ENCODE measurements at regions not wholly inside any gene's neighbourhood (a gene's known extent, or its start where the extent isn't known, plus 50 kb on each side); places are given as distances from the start of the nearest gene placed in this dataset.
"Not testable (repeated sequence)": the region's sequence is repeated elsewhere in the genome, so short reads cannot be mapped to it uniquely, and the experiment has no call there.

GRCh38 chr2:131661884-131662535 is 134.3 kb downstream of the CCDC74A start:
- H3K36me3 ChIP-seq (ENCODE audit: control insufficient read depth in 2 of 4, insufficient read depth in 4 of 4, low read length in 3 of 4); H3K9ac ChIP-seq (replicated peaks in 1 of 4; ENCODE audit: extremely low read depth in 1 of 4, low read depth in 3 of 4, low read length in 3 of 4); H3K4ac ChIP-seq (replicated peaks; ENCODE audit: insufficient read length, low read depth, low read length); H4K8ac ChIP-seq (ENCODE audit: extremely low read depth, insufficient read depth, low read length); H3K4me3 ChIP-seq (ENCODE audit: extremely low read depth in 1 of 4, insufficient read depth in 2 of 4, low read depth in 3 of 4, low read length in 4 of 4); POLR2A ChIA-PET (ENCODE audit: partially characterized antibody); H2BK5ac ChIP-seq (ENCODE audit: low read depth, low read length); H3K23ac ChIP-seq (ENCODE audit: insufficient read length); H3K4me1 ChIP-seq (replicated peaks in 1 of 4; ENCODE audit: control insufficient read depth in 3 of 4, insufficient read depth in 4 of 4, low read length in 3 of 4); H2AFZ ChIP-seq (ENCODE audit: low read length); H4K20me1 ChIP-seq (replicated peaks in 1 of 2; ENCODE audit: control insufficient read depth in 1 of 2, insufficient read depth in 2 of 2, low read length in 2 of 2); H2BK12ac ChIP-seq (ENCODE audit: low read depth, low read length); H3K4me2 ChIP-seq (ENCODE audit: insufficient read depth in 1 of 2, low read depth in 2 of 2, low read length in 2 of 2); DNase-seq (ENCODE audit: low read depth in 1 of 2, low spot score in 2 of 2); H4K91ac ChIP-seq (replicated peaks; ENCODE audit: insufficient read length, low read length); H3K27me3 ChIP-seq (replicated peaks in 1 of 4; ENCODE audit: control insufficient read depth in 3 of 4, extremely low read depth in 1 of 4, insufficient read depth in 3 of 4, low read length in 3 of 4); H2BK15ac ChIP-seq (ENCODE audit: low read length); H3K27ac ChIP-seq (ENCODE audit: low read depth, low read length); H3K23me2 ChIP-seq (ENCODE audit: low read depth, low read length); H4K5ac ChIP-seq (ENCODE audit: insufficient read length, low read depth, low read length); H3K56ac ChIP-seq (replicated peaks; ENCODE audit: insufficient read length, low read depth, low read length); H3K79me2 ChIP-seq (ENCODE audit: control insufficient read depth in 1 of 2, insufficient read depth in 2 of 2, low read length in 2 of 2); H3K14ac ChIP-seq (ENCODE audit: insufficient read length); H2AK5ac ChIP-seq (ENCODE audit: low read depth, low read length); H3K79me1 ChIP-seq (ENCODE audit: low read depth, low read length); H3K18ac ChIP-seq (ENCODE audit: extremely low read depth, low read length); FAIRE-seq; H2BK120ac ChIP-seq (replicated peaks; ENCODE audit: low read depth, low read length); H2BK20ac ChIP-seq (ENCODE audit: low read length): not testable (repeated sequence)
- peaks cover 0 to 20% of the 10 kb centered on the region in 2 experiments; a peak in 1 of 4 replicates for H3K9me3 ChIP-seq (ENCODE audit: insufficient read depth in 2 of 2, low read depth in 1 of 2, low read length in 1 of 2)
- CTCF ChIA-PET (ENCODE audit: partially characterized antibody): interaction anchor here (1.3 kb wide), 1 partner anchor 10 kb away, joined by 4 read pairs; no protein-coding TSS in a partner anchor
- 86% methylated on average over 5 of the region's 5 CpGs; no CpG with 5 or more reads in 1 of the 2 experiments for WGBS, 2 experiments (ENCODE audit: extremely low coverage in 1 of 2, insufficient coverage in 1 of 2, insufficient read length in 1 of 2, insufficient replicate concordance in 2 of 2, low coverage in 1 of 2, low lambda C conversion rate in 2 of 2, missing lambda C conversion rate in 1 of 2)

- H3K4me2 ChIP-seq (ENCODE audit: insufficient read depth in 1 of 2, low read depth in 2 of 2, low read length in 2 of 2); H3K56ac ChIP-seq (replicated peaks; ENCODE audit: insufficient read length, low read depth, low read length); H2BK20ac ChIP-seq (ENCODE audit: low read length); H3K36me3 ChIP-seq (ENCODE audit: control insufficient read depth in 2 of 4, insufficient read depth in 4 of 4, low read length in 3 of 4); H3K18ac ChIP-seq (ENCODE audit: extremely low read depth, low read length); H3K9ac ChIP-seq (replicated peaks in 1 of 4; ENCODE audit: extremely low read depth in 1 of 4, low read depth in 3 of 4, low read length in 3 of 4); H2BK12ac ChIP-seq (ENCODE audit: low read depth, low read length); H3K4me3 ChIP-seq (ENCODE audit: extremely low read depth in 1 of 4, insufficient read depth in 2 of 4, low read depth in 3 of 4, low read length in 4 of 4); H2BK120ac ChIP-seq (replicated peaks; ENCODE audit: low read depth, low read length); H3K4me1 ChIP-seq (replicated peaks in 1 of 4; ENCODE audit: control insufficient read depth in 3 of 4, insufficient read depth in 4 of 4, low read length in 3 of 4); H3K27me3 ChIP-seq (replicated peaks in 1 of 4; ENCODE audit: control insufficient read depth in 3 of 4, extremely low read depth in 1 of 4, insufficient read depth in 3 of 4, low read length in 3 of 4); H3K79me1 ChIP-seq (ENCODE audit: low read depth, low read length); H4K5ac ChIP-seq (ENCODE audit: insufficient read length, low read depth, low read length); H3K79me2 ChIP-seq (ENCODE audit: control insufficient read depth in 1 of 2, insufficient read depth in 2 of 2, low read length in 2 of 2); H3K4ac ChIP-seq (replicated peaks; ENCODE audit: insufficient read length, low read depth, low read length); H3K23me2 ChIP-seq (ENCODE audit: low read depth, low read length); DNase-seq (ENCODE audit: low read depth in 1 of 2, low spot score in 2 of 2); POLR2A ChIA-PET (ENCODE audit: partially characterized antibody); H2BK15ac ChIP-seq (ENCODE audit: low read length); H3K9me3 ChIP-seq (ENCODE audit: insufficient read depth in 2 of 2, low read depth in 1 of 2, low read length in 1 of 2); H2BK5ac ChIP-seq (ENCODE audit: low read depth, low read length); H4K8ac ChIP-seq (ENCODE audit: extremely low read depth, insufficient read depth, low read length); H4K20me1 ChIP-seq (replicated peaks in 1 of 2; ENCODE audit: control insufficient read depth in 1 of 2, insufficient read depth in 2 of 2, low read length in 2 of 2); H4K91ac ChIP-seq (replicated peaks; ENCODE audit: insufficient read length, low read length); H2AK5ac ChIP-seq (ENCODE audit: low read depth, low read length); H3K27ac ChIP-seq (ENCODE audit: low read depth, low read length); H3K14ac ChIP-seq (ENCODE audit: insufficient read length); H3K23ac ChIP-seq (ENCODE audit: insufficient read length); FAIRE-seq; H2AFZ ChIP-seq (ENCODE audit: low read length): not testable (repeated sequence)
- WGBS, 2 experiments (ENCODE audit: extremely low coverage in 1 of 2, insufficient coverage in 1 of 2, insufficient read length in 1 of 2, insufficient replicate concordance in 2 of 2, low coverage in 1 of 2, low lambda C conversion rate in 2 of 2, missing lambda C conversion rate in 1 of 2): 85% methylated on average over 5 of the region's 5 CpGs; no CpG with 5 or more reads in 1 of the 2 experiments
- CTCF ChIA-PET (ENCODE audit: partially characterized antibody): interaction anchor here (0.6 kb wide), 1 partner anchor 9 kb away, joined by 4 read pairs; no protein-coding TSS in a partner anchor
Measured at GRCh38 chr2:131663501-131663900, 135.8 kb downstream of the CCDC74A start.
